H9 (cell line): ENCODE measurements at regions not wholly inside any gene's neighbourhood (a gene's known extent, or its start where the extent isn't known, plus 50 kb on each side); places are given as distances from the start of the nearest gene placed in this dataset.
"Not testable (repeated sequence)": the region's sequence is repeated elsewhere in the genome, so short reads cannot be mapped to it uniquely, and the experiment has no call there.

Source experiments
- DNase-seq: peaks from one replicate; pipeline ENCODE4 v3.0.0-alpha.2; 2017
- H2AFZ ChIP-seq: one replicate; pipeline ENCODE4 v1.6.1; 2013; ENCODE audit warnings: mild to moderate bottlenecking, low read length, control low read depth, moderate library complexity
- H2AK5ac ChIP-seq: 2 replicates; pipeline ENCODE4 v1.6.1; 2013; ENCODE audit warnings: low read length, control low read depth, mixed read lengths; ENCODE audit not compliant: insufficient read length
- H2BK120ac ChIP-seq: one replicate; pipeline ENCODE4 v1.6.1; 2013; ENCODE audit warnings: low read depth, mild to moderate bottlenecking, low read length, control low read depth, inconsistent platforms; ENCODE audit not compliant: poor library complexity, severe bottlenecking
- H2BK12ac ChIP-seq: 2 replicates; pipeline ENCODE4 v1.6.1; 2013; ENCODE audit warnings: low read length, control low read depth, mixed read lengths, low read depth; ENCODE audit not compliant: insufficient read length
- H2BK15ac ChIP-seq: 2 replicates; pipeline ENCODE4 v1.6.1; 2013; ENCODE audit warnings: low read depth, low read length, control low read depth
- H2BK20ac ChIP-seq: one replicate; pipeline ENCODE4 v1.6.1; 2013; ENCODE audit warnings: low read depth, mild to moderate bottlenecking, low read length, control low read depth, inconsistent platforms; ENCODE audit not compliant: poor library complexity, severe bottlenecking
- H2BK5ac ChIP-seq: 2 replicates; pipeline ENCODE4 v1.6.1; 2013; ENCODE audit warnings: low read length, control low read depth, mixed read lengths; ENCODE audit not compliant: insufficient read length
- H3K14ac ChIP-seq: 2 replicates; pipeline ENCODE4 v1.6.1; 2013; ENCODE audit warnings: low read length, control low read depth; ENCODE audit not compliant: insufficient read depth
- H3K18ac ChIP-seq: 2 replicates; pipeline ENCODE4 v1.6.1; 2013; ENCODE audit warnings: low read depth, mild to moderate bottlenecking, mixed read lengths, low read length, control low read depth; ENCODE audit not compliant: insufficient read length
- H3K23ac ChIP-seq: 2 replicates; pipeline ENCODE4 v1.6.1; 2013; ENCODE audit warnings: low read length, control low read depth, mixed read lengths, low read depth; ENCODE audit not compliant: insufficient read length
- H3K23me2 ChIP-seq: 2 replicates; pipeline ENCODE4 v1.6.1; 2013; ENCODE audit warnings: low read depth, mild to moderate bottlenecking, mixed read lengths, low read length, control low read depth; ENCODE audit not compliant: insufficient read length, poor library complexity, severe bottlenecking
- H3K27ac ChIP-seq: 2 replicates; pipeline ENCODE4 v1.5.1; 2013; ENCODE audit warnings: low read length, control low read depth, mixed read lengths, low read depth; ENCODE audit not compliant: insufficient read length
- H3K27me3 ChIP-seq: 2 replicates; pipeline ENCODE4 v1.6.1; 2013; ENCODE audit warnings: low read length, control low read depth, inconsistent platforms; ENCODE audit not compliant: insufficient read depth
- H3K4ac ChIP-seq: 2 replicates; pipeline ENCODE4 v1.6.1; 2013; ENCODE audit warnings: low read depth, mild to moderate bottlenecking, control low read depth, inconsistent platforms, low read length, moderate library complexity
- H3K4me1 ChIP-seq: 2 replicates; pipeline ENCODE4 v1.6.1; 2013; ENCODE audit warnings: low read length, control low read depth, inconsistent platforms; ENCODE audit not compliant: insufficient read depth
- H3K4me2 ChIP-seq: 2 replicates; pipeline ENCODE4 v1.6.1; 2013; ENCODE audit warnings: low read length, control low read depth, mixed read lengths; ENCODE audit not compliant: insufficient read length, insufficient read depth
- H3K56ac ChIP-seq: 2 replicates; pipeline ENCODE4 v1.6.1; 2013; ENCODE audit warnings: low read depth, mild to moderate bottlenecking, mixed read lengths, low read length, control low read depth; ENCODE audit not compliant: insufficient read length
- H3K79me1 ChIP-seq: 2 replicates; pipeline ENCODE4 v1.6.1; 2013; ENCODE audit warnings: low read depth, mild to moderate bottlenecking, moderate library complexity, low read length, control low read depth, inconsistent platforms; ENCODE audit not compliant: insufficient read depth, poor library complexity, severe bottlenecking
- H3K79me2 ChIP-seq: 2 replicates; pipeline ENCODE4 v1.6.1; 2013; ENCODE audit warnings: low read length, control low read depth, inconsistent platforms; ENCODE audit not compliant: insufficient read depth
- H3K9ac ChIP-seq: 2 replicates; pipeline ENCODE4 v1.6.1; 2013; ENCODE audit warnings: low read length, control low read depth, mixed read lengths; ENCODE audit not compliant: insufficient read length; ENCODE audit errors: extremely low read depth
- H3K9me3 ChIP-seq: one replicate; pipeline ENCODE4 v1.6.1; 2013; ENCODE audit warnings: low read depth, low read length, inconsistent platforms; ENCODE audit not compliant: control insufficient read depth
- H3T11ph ChIP-seq: one replicate; pipeline ENCODE4 v1.6.1; 2013; ENCODE audit warnings: mild to moderate bottlenecking, low read length, control low read depth, inconsistent platforms
- H4K20me1 ChIP-seq: one replicate; pipeline ENCODE4 v1.6.1; 2013; ENCODE audit not compliant: control insufficient read depth, insufficient read length, insufficient read depth
- H4K5ac ChIP-seq: 2 replicates; pipeline ENCODE4 v1.6.1; 2013; ENCODE audit warnings: low read depth, mild to moderate bottlenecking, mixed read lengths, low read length, control low read depth; ENCODE audit not compliant: insufficient read length
- H4K8ac ChIP-seq: replicated peaks from 2 replicates; pipeline ENCODE4 v1.6.1; 2013; ENCODE audit warnings: low read length, control low read depth, mixed read lengths, low read depth; ENCODE audit not compliant: insufficient read length
- H4K91ac ChIP-seq: 2 replicates; pipeline ENCODE4 v1.6.1; 2013; ENCODE audit warnings: low read depth, mild to moderate bottlenecking, moderate library complexity, mixed read lengths, low read length, control low read depth; ENCODE audit not compliant: insufficient read length
- H3K27ac Mint-ChIP-seq, 3 experiments: 2 replicates in 2 of 3; 3 replicates in 1 of 3; pipeline ENCODE4 v1.8.0; 2020 to 2021; ENCODE audit warnings: mixed read lengths in 3 of 3, mild to moderate bottlenecking in 1 of 3, moderate library complexity in 1 of 3
- H3K27me3 Mint-ChIP-seq: 2 replicates; pipeline ENCODE4 v1.8.0; 2021; ENCODE audit warnings: low read depth, mild to moderate bottlenecking, moderate library complexity, mixed read lengths
- H3K36me3 Mint-ChIP-seq, 3 experiments: 2 replicates in 2 of 3; 3 replicates in 1 of 3; pipeline ENCODE4 v1.8.0; 2020 to 2021; ENCODE audit warnings: low read depth in 3 of 3, mixed read lengths in 3 of 3; ENCODE audit not compliant: insufficient read depth in 1 of 3
- H3K4me1 Mint-ChIP-seq, 2 experiments: 2 replicates each; pipeline ENCODE4 v1.8.0; 2020; ENCODE audit warnings: mixed read lengths in 2 of 2
- H3K4me3 Mint-ChIP-seq, 2 experiments: 2 replicates in 1 of 2; 3 replicates in 1 of 2; pipeline ENCODE4 v1.8.0; 2020 to 2021; ENCODE audit warnings: mild to moderate bottlenecking in 2 of 2, mixed read lengths in 2 of 2, moderate library complexity in 1 of 2
- H3K9me3 Mint-ChIP-seq, 2 experiments: 2 replicates in 1 of 2; 3 replicates in 1 of 2; pipeline ENCODE4 v1.8.0; 2020; ENCODE audit warnings: mild to moderate bottlenecking in 2 of 2, mixed read lengths in 2 of 2, moderate library complexity in 1 of 2
- WGBS: extraction: QIAGEN DNeasy Blood & Tissue Kit; methylation state at CpG from one replicate; pipeline ENCODE4 v1.1.7; 2013; ENCODE audit warnings: missing lambda C conversion rate, low lambda C conversion rate, mixed read lengths; ENCODE audit not compliant: insufficient read length; ENCODE audit errors: extremely low coverage; 5-methylcytosine and 5-hydroxymethylcytosine counted together

DNA sequence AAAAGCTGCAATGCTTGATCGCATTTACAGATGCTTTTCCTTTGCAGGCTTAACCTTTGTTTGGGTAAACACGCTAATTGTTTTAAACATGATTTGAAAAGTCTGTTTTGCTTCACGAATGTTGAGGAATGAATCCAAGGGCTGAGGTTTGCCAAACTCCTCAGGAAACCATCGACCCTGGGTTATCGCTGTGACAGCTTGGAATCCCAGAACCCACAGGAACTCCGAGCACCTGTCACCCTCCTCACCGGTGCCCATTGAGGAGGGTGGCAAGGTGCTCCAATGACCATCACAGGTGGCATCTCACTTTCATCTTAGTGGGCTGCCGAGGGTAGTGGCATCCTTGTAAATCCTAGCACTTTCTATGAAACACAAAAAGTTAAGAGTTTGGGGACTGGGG lies 4498.5 kb upstream of the OR11H1 start:
- H4K5ac ChIP-seq, H4K8ac ChIP-seq, H3K79me1 ChIP-seq, H3K4me2 ChIP-seq, H3K23ac ChIP-seq, H3K27ac Mint-ChIP-seq, H2BK15ac ChIP-seq, H3K27ac ChIP-seq, H4K20me1 ChIP-seq, H3K4ac ChIP-seq, H2BK120ac ChIP-seq, H3K4me1 ChIP-seq, H3K18ac ChIP-seq, H3K56ac ChIP-seq, H3K4me1 Mint-ChIP-seq, H2BK20ac ChIP-seq, H3T11ph ChIP-seq, H3K14ac ChIP-seq, H4K91ac ChIP-seq, H3K27me3 ChIP-seq, H3K4me3 Mint-ChIP-seq, H2AK5ac ChIP-seq, H3K9ac ChIP-seq, H2BK5ac ChIP-seq, DNase-seq, H2AFZ ChIP-seq, H2BK12ac ChIP-seq, H3K79me2 ChIP-seq, H3K23me2 ChIP-seq: not testable (repeated sequence)
- H3K27me3 Mint-ChIP-seq: peaks cover 26% of the 10 kb centered on the region
- no CpG with 5 or more reads among the region's 8 CpGs for WGBS
- peaks cover 80% of the 10 kb centered on the region for H3K9me3 ChIP-seq
- H3K36me3 Mint-ChIP-seq: peaks cover 29 to 64% (median 50%) of the 10 kb centered on the region in 3 experiments
- peaks cover 93 to 94% of the 10 kb centered on the region in 2 experiments for H3K9me3 Mint-ChIP-seq

DNA sequence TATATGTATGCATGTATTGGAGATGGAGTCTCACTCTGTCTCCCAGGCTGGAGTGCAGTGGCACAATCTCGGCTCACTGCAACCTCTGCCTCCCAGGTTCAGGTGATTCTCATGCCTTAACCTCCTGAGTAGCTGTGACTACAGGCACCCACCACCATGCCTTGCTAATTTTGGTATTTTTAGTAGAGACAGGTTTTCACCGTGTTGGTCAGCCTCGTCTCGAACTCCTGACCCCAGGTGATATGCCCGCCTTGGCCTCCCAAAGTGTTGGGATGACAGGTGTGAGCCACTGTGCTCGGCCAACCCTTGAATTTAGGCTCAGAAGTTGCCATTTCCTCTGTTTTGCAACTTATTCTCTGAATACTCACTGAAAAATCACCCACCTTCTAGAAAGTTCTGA lies 4498.0 kb upstream of the OR11H1 start:
- not testable (repeated sequence) for DNase-seq, H4K91ac ChIP-seq, H3K23ac ChIP-seq, H3K56ac ChIP-seq, H3K4me3 Mint-ChIP-seq, H2BK20ac ChIP-seq, H4K20me1 ChIP-seq, H2AFZ ChIP-seq, H3K27ac ChIP-seq, H3K23me2 ChIP-seq, H2BK12ac ChIP-seq, H3K14ac ChIP-seq, H3K79me2 ChIP-seq, H4K8ac ChIP-seq, H2AK5ac ChIP-seq, H2BK5ac ChIP-seq, H3K4me1 Mint-ChIP-seq, H3K4ac ChIP-seq, H3K9ac ChIP-seq, H3K27ac Mint-ChIP-seq, H3K18ac ChIP-seq, H3K4me1 ChIP-seq, H4K5ac ChIP-seq, H2BK15ac ChIP-seq, H3K4me2 ChIP-seq, H3T11ph ChIP-seq, H3K27me3 ChIP-seq, H2BK120ac ChIP-seq, H3K79me1 ChIP-seq
- H3K9me3 Mint-ChIP-seq: peaks cover 95 to 96% of the 10 kb centered on the region in 2 experiments
- H3K36me3 Mint-ChIP-seq: peaks cover 34 to 66% (median 54%) of the 10 kb centered on the region in 3 experiments
- peaks cover 31% of the 10 kb centered on the region for H3K27me3 Mint-ChIP-seq
- WGBS: no CpG with 5 or more reads among the region's 6 CpGs
- peaks cover 82% of the 10 kb centered on the region for H3K9me3 ChIP-seq
